ENCODE measurements at regions not wholly inside any gene's neighbourhood (a gene's known extent, or its start where the extent isn't known, plus 50 kb on each side); places are given as distances from the start of the nearest gene placed in this dataset.

DNA sequence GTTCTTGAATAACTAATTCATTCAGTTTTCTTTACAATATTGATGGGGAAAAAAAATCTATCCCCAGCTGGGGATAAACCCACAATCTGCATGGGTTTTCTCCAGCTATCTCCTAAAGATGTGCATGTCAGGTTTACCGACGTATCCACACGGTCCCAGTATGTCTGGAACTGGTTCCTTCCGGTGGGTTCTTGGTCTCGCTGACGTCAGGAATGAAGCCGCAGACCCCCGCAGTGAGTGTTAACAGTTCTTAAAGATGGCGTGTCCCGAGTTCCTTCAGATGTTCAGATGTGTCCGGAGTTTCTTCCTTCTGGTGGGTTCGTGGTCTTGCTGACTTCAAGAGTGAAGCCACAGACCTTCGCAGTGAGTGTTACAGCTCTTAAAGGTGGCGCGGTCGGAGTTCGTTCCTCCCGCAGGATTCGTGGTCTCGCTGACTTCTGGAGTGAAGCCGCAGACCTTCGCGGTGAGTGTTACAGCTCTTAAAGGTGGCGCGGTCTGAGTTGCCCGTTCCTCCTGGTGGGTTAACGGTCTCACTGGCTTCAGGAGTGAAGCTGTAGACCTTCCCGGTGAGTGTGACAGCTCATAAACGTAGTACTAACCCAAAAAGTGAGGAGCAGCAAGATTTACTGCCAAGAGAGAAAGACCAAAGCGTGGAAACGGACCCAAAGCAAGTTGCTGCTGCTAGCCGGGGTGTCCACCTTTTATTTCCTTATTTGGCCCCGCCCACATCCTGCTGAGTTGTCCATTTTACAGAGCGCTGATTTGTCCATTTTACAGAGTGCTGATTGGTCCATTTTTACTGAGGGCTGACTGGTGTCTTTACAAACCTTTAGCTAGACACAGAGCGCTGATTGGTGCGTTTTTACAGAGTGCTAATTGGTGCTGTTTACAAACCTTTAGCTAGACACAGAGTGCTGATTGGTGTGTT lies 195.1 kb upstream of the NR2F2 start (continued):
- TF ChIP-seq, protein P1, sequence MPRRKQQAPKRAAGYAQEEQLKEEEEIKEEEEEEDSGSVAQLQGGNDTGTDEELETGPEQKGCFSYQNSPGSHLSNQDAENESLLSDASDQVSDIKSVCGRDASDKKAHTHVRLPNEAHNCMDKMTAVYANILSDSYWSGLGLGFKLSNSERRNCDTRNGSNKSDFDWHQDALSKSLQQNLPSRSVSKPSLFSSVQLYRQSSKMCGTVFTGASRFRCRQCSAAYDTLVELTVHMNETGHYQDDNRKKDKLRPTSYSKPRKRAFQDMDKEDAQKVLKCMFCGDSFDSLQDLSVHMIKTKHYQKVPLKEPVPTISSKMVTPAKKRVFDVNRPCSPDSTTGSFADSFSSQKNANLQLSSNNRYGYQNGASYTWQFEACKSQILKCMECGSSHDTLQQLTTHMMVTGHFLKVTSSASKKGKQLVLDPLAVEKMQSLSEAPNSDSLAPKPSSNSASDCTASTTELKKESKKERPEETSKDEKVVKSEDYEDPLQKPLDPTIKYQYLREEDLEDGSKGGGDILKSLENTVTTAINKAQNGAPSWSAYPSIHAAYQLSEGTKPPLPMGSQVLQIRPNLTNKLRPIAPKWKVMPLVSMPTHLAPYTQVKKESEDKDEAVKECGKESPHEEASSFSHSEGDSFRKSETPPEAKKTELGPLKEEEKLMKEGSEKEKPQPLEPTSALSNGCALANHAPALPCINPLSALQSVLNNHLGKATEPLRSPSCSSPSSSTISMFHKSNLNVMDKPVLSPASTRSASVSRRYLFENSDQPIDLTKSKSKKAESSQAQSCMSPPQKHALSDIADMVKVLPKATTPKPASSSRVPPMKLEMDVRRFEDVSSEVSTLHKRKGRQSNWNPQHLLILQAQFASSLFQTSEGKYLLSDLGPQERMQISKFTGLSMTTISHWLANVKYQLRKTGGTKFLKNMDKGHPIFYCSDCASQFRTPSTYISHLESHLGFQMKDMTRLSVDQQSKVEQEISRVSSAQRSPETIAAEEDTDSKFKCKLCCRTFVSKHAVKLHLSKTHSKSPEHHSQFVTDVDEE (CRISPR knock-in tag; IDR thresholded peaks at IDR 0.05) = no peak
- no peak for TF ChIP-seq RARB (CRISPR knock-in tag; IDR thresholded peaks at IDR 0.05)
- TF ChIP-seq CSDC2 (CRISPR knock-in tag; IDR thresholded peaks at IDR 0.05) = no peak
- TF ChIP-seq ZNF70 (CRISPR knock-in tag; IDR thresholded peaks at IDR 0.05) = no peak
- TF ChIP-seq TCF4 (CRISPR knock-in tag; IDR thresholded peaks at IDR 0.05; ENCODE audit: borderline replicate concordance) = no peak
- TF ChIP-seq ESRRG (CRISPR knock-in tag; IDR thresholded peaks at IDR 0.05) = no peak
- no peak for TF ChIP-seq BACH2 (CRISPR knock-in tag; IDR thresholded peaks at IDR 0.05; ENCODE audit: borderline replicate concordance)
- TF ChIP-seq, protein P2, sequence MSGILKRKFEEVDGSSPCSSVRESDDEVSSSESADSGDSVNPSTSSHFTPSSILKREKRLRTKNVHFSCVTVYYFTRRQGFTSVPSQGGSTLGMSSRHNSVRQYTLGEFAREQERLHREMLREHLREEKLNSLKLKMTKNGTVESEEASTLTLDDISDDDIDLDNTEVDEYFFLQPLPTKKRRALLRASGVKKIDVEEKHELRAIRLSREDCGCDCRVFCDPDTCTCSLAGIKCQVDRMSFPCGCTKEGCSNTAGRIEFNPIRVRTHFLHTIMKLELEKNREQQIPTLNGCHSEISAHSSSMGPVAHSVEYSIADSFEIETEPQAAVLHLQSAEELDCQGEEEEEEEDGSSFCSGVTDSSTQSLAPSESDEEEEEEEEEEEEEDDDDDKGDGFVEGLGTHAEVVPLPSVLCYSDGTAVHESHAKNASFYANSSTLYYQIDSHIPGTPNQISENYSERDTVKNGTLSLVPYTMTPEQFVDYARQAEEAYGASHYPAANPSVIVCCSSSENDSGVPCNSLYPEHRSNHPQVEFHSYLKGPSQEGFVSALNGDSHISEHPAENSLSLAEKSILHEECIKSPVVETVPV (CRISPR knock-in tag; IDR thresholded peaks at IDR 0.05) = no peak
- no peak for TF ChIP-seq ZNF8 (CRISPR knock-in tag; IDR thresholded peaks at IDR 0.05)
- no peak for TF ChIP-seq GLIS3 (CRISPR knock-in tag; IDR thresholded peaks at IDR 0.05)

DNA sequence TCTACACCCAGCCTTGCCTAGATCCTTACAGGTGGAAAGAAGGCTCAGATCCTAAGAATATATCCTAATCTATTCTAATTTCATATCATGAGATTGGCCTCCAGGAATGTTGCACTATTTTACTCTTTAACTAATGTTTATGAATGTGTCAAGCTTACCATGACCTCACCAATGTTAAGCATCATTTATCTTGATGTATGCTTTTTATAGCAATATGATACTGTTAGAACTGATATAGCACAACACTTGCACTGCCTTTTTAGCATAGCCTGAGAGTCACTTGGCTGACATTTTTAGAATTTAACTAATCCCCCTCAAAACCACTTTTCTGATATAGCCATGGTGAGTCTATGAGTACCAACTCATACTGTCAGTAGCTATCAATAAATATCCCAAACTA lies 191.5 kb upstream of the NR2F2 start:
- TF ChIP-seq TCF4 (CRISPR knock-in tag; IDR thresholded peaks at IDR 0.05; ENCODE audit: borderline replicate concordance) = no peak
- no peak for TF ChIP-seq RARB (CRISPR knock-in tag; IDR thresholded peaks at IDR 0.05)
- TF ChIP-seq, protein P3, sequence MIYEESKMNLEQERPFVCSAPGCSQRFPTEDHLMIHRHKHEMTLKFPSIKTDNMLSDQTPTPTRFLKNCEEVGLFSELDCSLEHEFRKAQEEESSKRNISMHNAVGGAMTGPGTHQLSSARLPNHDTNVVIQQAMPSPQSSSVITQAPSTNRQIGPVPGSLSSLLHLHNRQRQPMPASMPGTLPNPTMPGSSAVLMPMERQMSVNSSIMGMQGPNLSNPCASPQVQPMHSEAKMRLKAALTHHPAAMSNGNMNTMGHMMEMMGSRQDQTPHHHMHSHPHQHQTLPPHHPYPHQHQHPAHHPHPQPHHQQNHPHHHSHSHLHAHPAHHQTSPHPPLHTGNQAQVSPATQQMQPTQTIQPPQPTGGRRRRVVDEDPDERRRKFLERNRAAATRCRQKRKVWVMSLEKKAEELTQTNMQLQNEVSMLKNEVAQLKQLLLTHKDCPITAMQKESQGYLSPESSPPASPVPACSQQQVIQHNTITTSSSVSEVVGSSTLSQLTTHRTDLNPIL (CRISPR knock-in tag; IDR thresholded peaks at IDR 0.05; ENCODE audit: low read depth) = no peak
- no peak for TF ChIP-seq SNAI2 (CRISPR knock-in tag; IDR thresholded peaks at IDR 0.05)
- TF ChIP-seq, protein P2 (CRISPR knock-in tag; IDR thresholded peaks at IDR 0.05) = no peak
- TF ChIP-seq ZNF70 (CRISPR knock-in tag; IDR thresholded peaks at IDR 0.05) = no peak
- TF ChIP-seq ESRRG (CRISPR knock-in tag; IDR thresholded peaks at IDR 0.05) = no peak
- no peak for TF ChIP-seq OSR1 (CRISPR knock-in tag; IDR thresholded peaks at IDR 0.05)
- no peak for ATAC-seq

DNA sequence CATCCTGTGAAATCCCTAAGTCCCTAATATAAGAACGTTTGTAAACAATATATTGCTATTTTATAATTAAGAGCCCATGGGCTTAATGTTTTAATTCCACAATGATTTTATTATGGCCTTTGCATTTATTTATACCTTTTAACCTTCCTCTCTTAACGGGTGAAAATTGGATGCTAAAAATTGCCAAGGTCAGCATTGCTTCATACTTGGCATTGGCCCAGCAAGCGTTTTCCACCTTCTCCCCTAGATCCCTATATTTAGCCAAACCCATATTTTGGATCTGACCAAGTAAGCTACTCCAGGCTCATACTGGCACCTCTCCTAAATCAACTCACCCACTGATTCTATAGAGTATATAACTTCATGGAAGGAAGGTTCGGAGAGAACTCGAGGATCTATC lies 188.0 kb upstream of the NR2F2 start:
- ATAC-seq = no peak
- TF ChIP-seq, protein P1 (CRISPR knock-in tag; IDR thresholded peaks at IDR 0.05) = no peak
- TF ChIP-seq ZNF565 (CRISPR knock-in tag; conservative IDR thresholded peaks at IDR 0.05; ENCODE audit: low read depth) (no peak), ZNF8 (CRISPR knock-in tag; IDR thresholded peaks at IDR 0.05) (no peak), SNAI2 (CRISPR knock-in tag; IDR thresholded peaks at IDR 0.05) (no peak), ISL1 (CRISPR knock-in tag; IDR thresholded peaks at IDR 0.05) (no peak), ZC3H10 (CRISPR knock-in tag; IDR thresholded peaks at IDR 0.05) (no peak), ARNTL (CRISPR knock-in tag; IDR thresholded peaks at IDR 0.05; ENCODE audit: borderline replicate concordance, low read depth) (no peak), GLIS3 (CRISPR knock-in tag; IDR thresholded peaks at IDR 0.05) (no peak), PPARA (CRISPR knock-in tag; IDR thresholded peaks at IDR 0.05; ENCODE audit: borderline replicate concordance) (no peak), TOX (CRISPR knock-in tag; IDR thresholded peaks at IDR 0.05; ENCODE audit: borderline replicate concordance) (no peak), CSDC2 (CRISPR knock-in tag; IDR thresholded peaks at IDR 0.05) (no peak), ESRRG (CRISPR knock-in tag; IDR thresholded peaks at IDR 0.05) (no peak), TCF4 (CRISPR knock-in tag; IDR thresholded peaks at IDR 0.05; ENCODE audit: borderline replicate concordance) (no peak)
- TF ChIP-seq, protein P2 (CRISPR knock-in tag; IDR thresholded peaks at IDR 0.05) = no peak
- TF ChIP-seq, protein P3 (CRISPR knock-in tag; IDR thresholded peaks at IDR 0.05; ENCODE audit: low read depth) = no peak
- TF ChIP-seq, protein P4, sequence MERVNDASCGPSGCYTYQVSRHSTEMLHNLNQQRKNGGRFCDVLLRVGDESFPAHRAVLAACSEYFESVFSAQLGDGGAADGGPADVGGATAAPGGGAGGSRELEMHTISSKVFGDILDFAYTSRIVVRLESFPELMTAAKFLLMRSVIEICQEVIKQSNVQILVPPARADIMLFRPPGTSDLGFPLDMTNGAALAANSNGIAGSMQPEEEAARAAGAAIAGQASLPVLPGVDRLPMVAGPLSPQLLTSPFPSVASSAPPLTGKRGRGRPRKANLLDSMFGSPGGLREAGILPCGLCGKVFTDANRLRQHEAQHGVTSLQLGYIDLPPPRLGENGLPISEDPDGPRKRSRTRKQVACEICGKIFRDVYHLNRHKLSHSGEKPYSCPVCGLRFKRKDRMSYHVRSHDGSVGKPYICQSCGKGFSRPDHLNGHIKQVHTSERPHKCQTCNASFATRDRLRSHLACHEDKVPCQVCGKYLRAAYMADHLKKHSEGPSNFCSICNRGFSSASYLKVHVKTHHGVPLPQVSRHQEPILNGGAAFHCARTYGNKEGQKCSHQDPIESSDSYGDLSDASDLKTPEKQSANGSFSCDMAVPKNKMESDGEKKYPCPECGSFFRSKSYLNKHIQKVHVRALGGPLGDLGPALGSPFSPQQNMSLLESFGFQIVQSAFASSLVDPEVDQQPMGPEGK (CRISPR knock-in tag; IDR thresholded peaks at IDR 0.05; ENCODE audit: borderline replicate concordance) = no peak

Measured in SK-N-SH treated with all-trans-retinoic acid at 6 μM for 48 hours (cell line).